Liver (tissue), 3 donors: ENCODE measurements at regions not wholly inside any gene's neighbourhood (a gene's known extent, or its start where the extent isn't known, plus 50 kb on each side); places are given as distances from the start of the nearest gene placed in this dataset.

Experiments used
- ATF3 ChIP-seq: IDR thresholded peaks from 2 replicates; pipeline ENCODE4 v1.6.1; 2016; ENCODE audit warnings: antibody characterized with exemption
- CTCF ChIP-seq: fragments of 150-350 bp; IDR thresholded peaks from 2 replicates; pipeline ENCODE4 v1.5.1; 2017; ENCODE audit warnings: improper control_type of control experiment, low read depth, low read length; ENCODE audit not compliant: missing input control
- GABPA ChIP-seq, 2 donors: IDR thresholded peaks in 1 of 2; conservative IDR thresholded peaks in 1 of 2; 2 replicates each; pipeline ENCODE4 v1.6.1; 2016; ENCODE audit warnings: antibody characterized with exemption in 2 of 2, mild to moderate bottlenecking in 1 of 2, moderate library complexity in 1 of 2
- JUND ChIP-seq, 2 donors: IDR thresholded peaks; 2 replicates each; pipeline ENCODE4 v1.6.1; 2016; ENCODE audit warnings: antibody characterized with exemption in 2 of 2
- NR2F2 ChIP-seq: IDR thresholded peaks from 2 replicates; pipeline ENCODE4 v1.6.1; 2016; ENCODE audit warnings: antibody characterized with exemption
- SP1 ChIP-seq: IDR thresholded peaks from 2 replicates; pipeline ENCODE4 v1.6.1; 2018; ENCODE audit warnings: antibody characterized with exemption, mild to moderate bottlenecking
- YY1 ChIP-seq: IDR thresholded peaks from 2 replicates; pipeline ENCODE4 v1.6.1; 2016; ENCODE audit warnings: antibody characterized with exemption, mild to moderate bottlenecking
- ZBTB33 ChIP-seq: IDR thresholded peaks from 2 replicates; pipeline ENCODE4 v1.6.1; 2016; ENCODE audit warnings: antibody characterized with exemption
- donor health status: healthy.
- donor health status: healthy.

- TF ChIP-seq CTCF = no peak
- no peak for TF ChIP-seq ATF3
- TF ChIP-seq JUND (IDR thresholded peaks at IDR 0.05) = no peak
- no peak for TF ChIP-seq GABPA (IDR thresholded peaks at IDR 0.05 in 1 of 2, conservative IDR thresholded peaks at IDR 0.05 in 1 of 2)
- no peak for TF ChIP-seq NR2F2
- no peak for TF ChIP-seq YY1
- no peak for TF ChIP-seq ZBTB33
- TF ChIP-seq SP1 = no peak
Measured at GRCh38 chr5:91494447-91494996, 111.4 kb upstream of the ARRDC3 start.
